H1 (cell line): ENCODE measurements at regions not wholly inside any gene's neighbourhood (a gene's known extent, or its start where the extent isn't known, plus 50 kb on each side); places are given as distances from the start of the nearest gene placed in this dataset.

ENCODE experiments used
- CTCF ChIA-PET: fragments of 300-600 bp; sonication (Branson Sonifier 250); formaldehyde crosslinking; loops from one replicate; lab custom pipeline; 2021; ENCODE audit not compliant: partially characterized antibody; lab: Charles Lee
- POLR2A ChIA-PET: fragments of 300-600 bp; sonication (Branson Sonifier 250); formaldehyde crosslinking; loops from one replicate; lab custom pipeline; 2021; ENCODE audit warnings: inconsistent platforms; ENCODE audit not compliant: partially characterized antibody; lab: Charles Lee
- DNase-seq, 2 experiments: peaks; one replicate each; pipeline versions ENCODE4 v3.0.0 to v3.0.0-alpha.2; 2010 to 2022; ENCODE audit warnings: low spot score in 2 of 2, low read depth in 1 of 2, mixed read lengths in 1 of 2
- FAIRE-seq: peaks from 2 replicates; lab custom pipeline; 2011; peaks lifted over from hg19 to GRCh38; lab: Jason Lieb, UNC
- H2AFZ ChIP-seq: 2 replicates; pipeline ENCODE4 v1.8.1; 2012; ENCODE audit warnings: low read length, inconsistent platforms
- H2AK5ac ChIP-seq: 2 replicates; pipeline ENCODE4 v1.6.1; 2013; ENCODE audit warnings: low read depth, low read length
- H2BK120ac ChIP-seq: replicated peaks from 2 replicates; pipeline ENCODE3; 2013; ENCODE audit warnings: low read depth, low read length, inconsistent platforms
- H2BK12ac ChIP-seq: 2 replicates; pipeline ENCODE4 v1.6.1; 2013; ENCODE audit warnings: low read depth, low read length
- H2BK15ac ChIP-seq: 2 replicates; pipeline ENCODE4 v1.6.1; 2013; ENCODE audit warnings: low read length
- H2BK20ac ChIP-seq: 2 replicates; pipeline ENCODE4 v1.6.1; 2013; ENCODE audit warnings: low read length
- H2BK5ac ChIP-seq: 2 replicates; pipeline ENCODE4 v1.6.1; 2013; ENCODE audit warnings: low read depth, low read length
- H3K14ac ChIP-seq: 2 replicates; pipeline ENCODE4 v1.6.1; 2013; ENCODE audit warnings: inconsistent platforms; ENCODE audit not compliant: insufficient read length
- H3K18ac ChIP-seq: 2 replicates; pipeline ENCODE4 v1.6.1; 2013; ENCODE audit warnings: low read length; ENCODE audit errors: extremely low read depth
- H3K23ac ChIP-seq: 2 replicates; pipeline ENCODE4 v1.6.1; 2013; ENCODE audit warnings: inconsistent platforms; ENCODE audit not compliant: insufficient read length
- H3K23me2 ChIP-seq: 2 replicates; pipeline ENCODE4 v1.6.1; 2013; ENCODE audit warnings: low read depth, low read length
- H3K27ac ChIP-seq: 2 replicates; pipeline ENCODE4 v1.6.1; 2011; ENCODE audit warnings: low read depth, low read length, inconsistent platforms
- H3K27me3 ChIP-seq, 4 experiments: replicated peaks in 1 of 4; 1 replicate in 1 of 4; 2 replicates in 3 of 4; pipeline versions ENCODE4 v1.6.1 to v1.8.1; 2011 to 2013; ENCODE audit warnings: low read length in 3 of 4, mild to moderate bottlenecking in 3 of 4, inconsistent platforms in 2 of 4, mixed read lengths in 2 of 4, moderate library complexity in 1 of 4; ENCODE audit not compliant: control insufficient read depth in 3 of 4, insufficient read depth in 3 of 4; ENCODE audit errors: extremely low read depth in 1 of 4
- H3K36me3 ChIP-seq, 4 experiments: 2 replicates each; pipeline versions ENCODE4 v1.6.1 to v1.8.1; 2011 to 2013; ENCODE audit warnings: mild to moderate bottlenecking in 4 of 4, low read length in 3 of 4, moderate library complexity in 2 of 4, control low read depth in 1 of 4, inconsistent platforms in 1 of 4; ENCODE audit not compliant: insufficient read depth in 4 of 4, control insufficient read depth in 2 of 4
- H3K4ac ChIP-seq: replicated peaks from 2 replicates; pipeline ENCODE3; 2013; ENCODE audit warnings: low read length, low read depth, mixed read lengths, inconsistent platforms; ENCODE audit not compliant: insufficient read length
- H3K4me1 ChIP-seq, 4 experiments: replicated peaks in 1 of 4; 1 replicate in 1 of 4; 2 replicates in 3 of 4; pipeline versions ENCODE4 v1.6.1 to v1.8.1; 2011 to 2013; ENCODE audit warnings: low read length in 3 of 4, inconsistent platforms in 2 of 4, mixed read lengths in 1 of 4; ENCODE audit not compliant: insufficient read depth in 4 of 4, control insufficient read depth in 3 of 4
- H3K4me2 ChIP-seq, 2 experiments: 2 replicates each; pipeline versions ENCODE4 v1.6.1 to v1.8.1; 2011 to 2013; ENCODE audit warnings: low read depth in 2 of 2, low read length in 2 of 2, control low read depth in 1 of 2, inconsistent platforms in 1 of 2, mild to moderate bottlenecking in 1 of 2; ENCODE audit not compliant: insufficient read depth in 1 of 2
- H3K4me3 ChIP-seq, 4 experiments: fragments of 200-600, 300-600 bp in 1 of 4; sonication (generic), shearing (Covaris generic), sonication (Bioruptor Twin) in 1 of 4; 2 replicates each; pipeline versions ENCODE4 v1.5.1 to v1.8.1; 2011 to 2016; ENCODE audit warnings: low read length in 4 of 4, low read depth in 3 of 4, control low read depth in 2 of 4, inconsistent platforms in 2 of 4, mild to moderate bottlenecking in 2 of 4, mixed read lengths in 1 of 4, moderate library complexity in 1 of 4; ENCODE audit not compliant: insufficient read depth in 2 of 4; ENCODE audit errors: extremely low read depth in 1 of 4
- H3K56ac ChIP-seq: replicated peaks from 2 replicates; pipeline ENCODE3; 2013; ENCODE audit warnings: low read depth, mild to moderate bottlenecking, mixed read lengths, low read length, inconsistent platforms; ENCODE audit not compliant: insufficient read length
- H3K79me1 ChIP-seq: 2 replicates; pipeline ENCODE4 v1.6.1; 2013; ENCODE audit warnings: low read depth, low read length, control low read depth
- H3K79me2 ChIP-seq, 2 experiments: 2 replicates each; pipeline versions ENCODE4 v1.6.1 to v1.8.1; 2012 to 2013; ENCODE audit warnings: low read length in 2 of 2, mild to moderate bottlenecking in 2 of 2, inconsistent platforms in 1 of 2; ENCODE audit not compliant: insufficient read depth in 2 of 2, control insufficient read depth in 1 of 2
- H3K9ac ChIP-seq, 4 experiments: replicated peaks in 1 of 4; 1 replicate in 1 of 4; 2 replicates in 3 of 4; pipeline versions ENCODE4 v1.6.1 to v1.8.1; 2011 to 2013; ENCODE audit warnings: low read depth in 3 of 4, low read length in 3 of 4, control low read depth in 2 of 4, mild to moderate bottlenecking in 2 of 4, moderate library complexity in 2 of 4, inconsistent platforms in 1 of 4; ENCODE audit errors: extremely low read depth in 1 of 4
- H3K9me3 ChIP-seq, 2 experiments: 2 replicates each; pipeline versions ENCODE4 v1.6.1 to v1.8.1; 2012 to 2013; ENCODE audit warnings: mild to moderate bottlenecking in 2 of 2, moderate library complexity in 2 of 2, control low read depth in 1 of 2, inconsistent platforms in 1 of 2, low read depth in 1 of 2, low read length in 1 of 2, mixed read lengths in 1 of 2; ENCODE audit not compliant: insufficient read depth in 2 of 2
- H4K20me1 ChIP-seq, 2 experiments: replicated peaks in 1 of 2; 2 replicates each; pipeline versions ENCODE3 to v1.8.1; 2011 to 2013; ENCODE audit warnings: inconsistent platforms in 2 of 2, low read length in 2 of 2, mild to moderate bottlenecking in 1 of 2; ENCODE audit not compliant: insufficient read depth in 2 of 2, control insufficient read depth in 1 of 2
- H4K5ac ChIP-seq: 2 replicates; pipeline ENCODE4 v1.6.1; 2013; ENCODE audit warnings: low read length, low read depth, mixed read lengths, inconsistent platforms; ENCODE audit not compliant: insufficient read length
- H4K8ac ChIP-seq: 2 replicates; pipeline ENCODE4 v1.8.0; 2013; ENCODE audit warnings: mild to moderate bottlenecking, moderate library complexity, low read length, inconsistent platforms; ENCODE audit not compliant: insufficient read depth; ENCODE audit errors: extremely low read depth
- H4K91ac ChIP-seq: replicated peaks from 2 replicates; pipeline ENCODE3; 2013; ENCODE audit warnings: low read length, mixed read lengths, inconsistent platforms; ENCODE audit not compliant: insufficient read length
- CBX8 ChIP-seq: fragments of 300-800, 300-1000 bp; sonication (generic); IDR thresholded peaks from 2 replicates; pipeline ENCODE4 v1.7.1; 2016; ENCODE audit warnings: low read depth, low read length, borderline replicate concordance
- CTBP2 ChIP-seq: IDR thresholded peaks from 2 replicates; pipeline ENCODE4 v1.7.0; 2011; ENCODE audit warnings: borderline replicate concordance, mild to moderate bottlenecking, moderate library complexity, mixed read lengths, low read length; ENCODE audit not compliant: insufficient read depth, insufficient read length
- GTF2F1 ChIP-seq: IDR thresholded peaks from 2 replicates; pipeline ENCODE4 v1.6.1; 2012; ENCODE audit warnings: low read depth, low read length, improper control_type of control experiment, borderline replicate concordance
- JUND ChIP-seq: IDR thresholded peaks from 2 replicates; pipeline ENCODE4 v1.6.1; 2011; ENCODE audit warnings: mild to moderate bottlenecking, improper control_type of control experiment, low read length
- KDM1A ChIP-seq: fragments of 200-600, 300-600 bp; sonication (generic); IDR thresholded peaks from 2 replicates; pipeline ENCODE4 v1.7.1; 2016; ENCODE audit warnings: mild to moderate bottlenecking, low read length, borderline replicate concordance
- MAFK ChIP-seq: IDR thresholded peaks from 2 replicates; pipeline ENCODE4 v1.6.1; 2012; ENCODE audit warnings: low read depth, mild to moderate bottlenecking, improper control_type of control experiment, low read length
- RBBP5 ChIP-seq: IDR thresholded peaks from 2 replicates; pipeline ENCODE4 v1.7.1; 2012; ENCODE audit warnings: low read depth, mild to moderate bottlenecking, inconsistent platforms, low read length, moderate library complexity, borderline replicate concordance
- RFX5 ChIP-seq: IDR thresholded peaks from 2 replicates; pipeline ENCODE4 v1.6.1; 2011; ENCODE audit warnings: low read depth, low read length, improper control_type of control experiment, borderline replicate concordance
- SIX5 ChIP-seq: IDR thresholded peaks from 2 replicates; pipeline ENCODE4 v1.6.1; 2011; ENCODE audit warnings: mild to moderate bottlenecking, low read depth, low read length
- SP4 ChIP-seq: IDR thresholded peaks from 2 replicates; pipeline ENCODE4 v1.6.1; 2012; ENCODE audit warnings: low read length, inconsistent platforms
- YY1 ChIP-seq: IDR thresholded peaks from 2 replicates; pipeline ENCODE4 v1.6.1; 2011; ENCODE audit warnings: low read depth, mild to moderate bottlenecking, low read length
- ZNF274 ChIP-seq: IDR thresholded peaks from 2 replicates; pipeline ENCODE4 v1.7.0; 2012; ENCODE audit warnings: low read length, borderline replicate concordance; ENCODE audit errors: extremely low read depth
- WGBS, 2 experiments: shearing (Covaris generic) in 1 of 2; methylation state at CpG; one replicate each; pipeline versions ENCODE4 v1.1.6 to v1.1.7; 2013 to 2015; ENCODE audit warnings: low lambda C conversion rate in 2 of 2, mixed read lengths in 2 of 2, inconsistent platforms in 1 of 2, low coverage in 1 of 2, missing lambda C conversion rate in 1 of 2; ENCODE audit not compliant: insufficient replicate concordance in 2 of 2, insufficient coverage in 1 of 2, insufficient read length in 1 of 2; ENCODE audit errors: extremely low coverage in 1 of 2, missing lambda C conversion rate in 1 of 2; 5-methylcytosine and 5-hydroxymethylcytosine counted together
- TF ChIP-seq, protein P1 (sequence below): IDR thresholded peaks from 2 replicates; pipeline ENCODE4 v1.6.1; 2012; ENCODE audit warnings: inconsistent platforms

GRCh38 chr6:49050584-49050983 is 412.5 kb downstream of the MMUT start:
- Histone ChIP-seq H3K36me3 (no peaks in the 10 kb centered on the region), H3K79me2 (no peaks in the 10 kb centered on the region), H3K27ac (no peak overlapping the region), H3K9me3 (no peaks in the 10 kb centered on the region), H3K18ac (no peak overlapping the region), H3K14ac (no peak overlapping the region), H3K4me3 (no peak overlapping the region), H2BK5ac (no peak overlapping the region), H4K8ac (no peak overlapping the region), H4K5ac (no peak overlapping the region), H3K4me1 (0 out of 7 replicates have a peak, but pooled peaks cover 0 to 4% (median 0%) of the 10 kb centered on the region in 4 experiments), H3K23ac (no peak overlapping the region), H3K23me2 (no peaks in the 10 kb centered on the region), H2BK12ac (no peak overlapping the region), H4K20me1 (no peaks in the 10 kb centered on the region)
- no peak for FAIRE-seq
- TF ChIP-seq, protein P1, sequence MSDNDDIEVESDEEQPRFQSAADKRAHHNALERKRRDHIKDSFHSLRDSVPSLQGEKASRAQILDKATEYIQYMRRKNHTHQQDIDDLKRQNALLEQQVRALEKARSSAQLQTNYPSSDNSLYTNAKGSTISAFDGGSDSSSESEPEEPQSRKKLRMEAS, result no peak
- no peak for TF ChIP-seq MAFK
- TF ChIP-seq RBBP5, result no peak
- no peak for TF ChIP-seq ZNF274
- TF ChIP-seq SIX5, result no peak
- no peak for TF ChIP-seq JUND
- TF ChIP-seq YY1, result no peak
- TF ChIP-seq KDM1A, result no peak
- TF ChIP-seq CTBP2, result no peak
- no peak for TF ChIP-seq RFX5
- no peak for TF ChIP-seq GTF2F1
- no peak for TF ChIP-seq CBX8
- TF ChIP-seq SP4, result no peak
- TF ChIP-seq, all 59 proteins: peak for 0
- no peak overlapping the region for H3K9ac ChIP-seq
- no peak overlapping the region for H2BK15ac ChIP-seq
- no peak overlapping the region for H3K4me2 ChIP-seq
- DNase-seq, result no peak
- H3K4ac ChIP-seq, result no peak overlapping the region
- no peak overlapping the region for H2BK20ac ChIP-seq
- CTCF ChIA-PET, result no interaction called here
- POLR2A ChIA-PET, result no interaction called here
- no peak overlapping the region for H3K56ac ChIP-seq
- H4K91ac ChIP-seq, result no peak overlapping the region
- peak overlapping the region; percentile 4; the same call in 1 of the 2 replicates for H2AFZ ChIP-seq
- H2BK120ac ChIP-seq, result no peak overlapping the region
- H3K79me1 ChIP-seq, result no peaks in the 10 kb centered on the region
- H2AK5ac ChIP-seq, result no peak overlapping the region
- WGBS, 2 experiments, result 64% methylated on average over 1 of the region's 1 CpG; no CpG with 5 or more reads in 1 of the 2 experiments
- H3K27me3 ChIP-seq, result no peaks in the 10 kb centered on the region
